GM21381 (cell line): ENCODE measurements at regions not wholly inside any gene's neighbourhood (a gene's known extent, or its start where the extent isn't known, plus 50 kb on each side); places are given as distances from the start of the nearest gene placed in this dataset.
A peak's percentile ranks its signal among the peaks of the same experiment; 100 is the strongest.
"Not testable (repeated sequence)": the region's sequence is repeated elsewhere in the genome, so short reads cannot be mapped to it uniquely, and the experiment has no call there.

ENCODE experiments used
- ATAC-seq: cut with Tn5 transposase; IDR thresholded peaks from one replicate; pipeline ENCODE4 v1.9.1; 2021; ENCODE audit warnings: mild to moderate bottlenecking, moderate library complexity; ENCODE audit not compliant: unreplicated experiment

DNA sequence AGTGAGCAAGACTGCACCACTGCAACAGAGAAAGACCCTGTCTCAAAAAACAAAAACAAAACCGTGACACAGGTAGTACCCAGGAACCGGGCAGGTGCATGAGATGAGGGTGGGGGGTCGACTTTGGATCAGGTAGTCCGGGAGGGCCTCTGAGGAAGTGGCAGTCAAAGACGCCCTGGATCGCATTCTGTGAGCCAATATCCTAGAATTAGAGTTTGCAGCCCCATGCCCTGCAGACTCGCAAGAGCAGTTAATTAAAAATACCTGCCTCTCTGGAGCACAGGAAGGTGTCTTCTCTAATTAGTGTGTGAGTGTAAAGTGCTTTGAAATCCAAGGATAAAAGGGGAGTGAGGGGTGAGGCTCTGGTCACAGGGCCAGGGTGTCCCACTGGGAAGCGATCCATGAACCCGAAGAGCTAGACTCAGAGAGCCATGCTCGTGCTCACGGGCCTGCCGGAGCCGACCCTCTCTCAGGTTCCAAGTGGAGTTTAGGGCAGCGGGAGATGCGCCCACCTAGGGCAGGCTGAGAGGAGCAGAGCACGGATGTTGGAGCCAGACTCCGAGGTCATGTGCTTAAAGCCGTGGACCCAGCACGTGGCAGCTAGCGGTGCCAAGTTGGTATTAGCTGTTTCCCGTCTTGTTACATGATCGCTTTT, 74.7 kb upstream of the PTPN1 start:
- no peak for ATAC-seq

- ATAC-seq: no peak
Measured at GRCh38 chr20:50436052-50436656, 74.0 kb upstream of the PTPN1 start.

DNA sequence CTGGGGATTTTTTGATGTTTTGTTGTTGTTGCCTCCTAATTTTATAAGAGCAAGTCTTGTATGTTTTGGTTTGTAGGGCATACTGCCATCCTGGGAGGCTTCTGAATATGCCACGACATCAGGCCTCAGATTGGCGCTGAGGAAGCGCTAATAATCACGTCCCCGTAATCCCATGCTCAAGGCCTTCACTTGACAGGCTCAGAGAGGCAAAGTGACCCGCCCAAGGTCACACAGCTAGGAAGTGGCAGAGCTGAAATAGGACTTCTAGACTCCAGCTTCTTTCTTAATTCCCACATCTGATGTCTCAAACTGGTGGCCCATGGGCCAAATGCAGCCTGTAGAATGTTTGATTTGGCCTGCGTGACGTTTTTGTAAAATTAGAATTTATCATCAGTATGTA, 73.5 kb upstream of the PTPN1 start:
- no peak for ATAC-seq

DNA sequence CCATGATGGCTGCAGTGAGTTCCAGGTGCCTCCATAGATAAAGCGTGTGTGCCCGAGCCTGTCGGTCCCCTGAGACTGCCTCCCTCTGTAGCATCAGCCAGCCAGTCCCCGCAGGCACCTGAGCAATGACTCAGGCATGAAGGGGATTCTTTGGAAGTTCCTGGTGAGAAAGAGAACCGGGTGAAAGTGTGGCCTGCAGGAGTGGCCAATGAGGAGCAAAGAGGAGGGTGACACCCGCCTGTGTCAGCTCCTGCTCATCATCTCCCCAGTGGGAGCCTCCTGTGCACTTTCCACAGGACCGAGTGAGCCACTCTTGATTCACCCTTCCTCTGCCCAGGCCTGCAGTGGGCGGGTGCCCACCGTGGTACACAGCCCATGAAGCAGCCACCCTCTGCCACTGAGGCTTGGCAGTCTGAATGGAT, 71.2 kb upstream of the PTPN1 start:
- ATAC-seq: no peak

- ATAC-seq: no peak
Measured at GRCh38 chr20:50439539-50440453, 70.4 kb upstream of the PTPN1 start.

- ATAC-seq: no peak
Measured at GRCh38 chr20:50442512-50442911, 67.7 kb upstream of the PTPN1 start.

GRCh38 chr20:50445354-50446151, 64.6 kb upstream of the PTPN1 start:
- no peak for ATAC-seq

GRCh38 chr20:50446351-50447101, 63.7 kb upstream of the PTPN1 start:
- no peak for ATAC-seq

DNA sequence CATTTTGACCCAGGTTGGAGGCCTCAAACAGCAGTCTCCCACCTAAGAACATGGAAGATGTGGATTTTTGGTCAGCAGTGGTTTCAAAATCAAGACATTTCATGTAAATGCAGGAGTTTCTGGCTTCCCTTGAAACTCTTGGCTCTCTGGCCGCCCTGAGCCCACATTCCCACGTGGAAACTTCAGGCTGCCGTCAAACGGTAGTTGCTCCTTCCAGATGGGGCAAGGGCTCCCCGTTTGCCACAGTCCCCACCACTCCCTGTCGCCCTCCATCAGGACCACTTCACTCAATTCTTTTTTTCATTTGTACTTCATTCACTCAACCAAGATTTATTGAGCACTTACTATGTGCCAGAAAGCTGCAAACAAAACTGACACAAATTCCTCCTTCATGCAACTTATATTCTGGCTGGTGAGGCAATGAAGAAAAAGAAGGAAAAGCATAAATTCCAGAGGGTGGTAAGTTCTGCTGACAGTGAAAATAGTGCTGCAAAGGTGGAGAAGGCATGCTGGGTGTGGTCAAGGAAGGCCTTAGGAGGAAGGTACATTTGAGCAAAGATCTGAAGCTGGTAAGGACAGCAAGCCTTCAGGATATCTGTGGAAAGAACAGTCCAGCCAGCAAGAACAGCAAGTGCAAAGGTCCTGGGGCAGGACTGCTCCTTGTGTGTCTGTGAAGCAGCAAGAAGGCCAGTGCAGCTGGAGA, 62.9 kb upstream of the PTPN1 start:
- no peak for ATAC-seq

- ATAC-seq: no peak
Measured at GRCh38 chr20:50447817-50448216, 62.4 kb upstream of the PTPN1 start.

DNA sequence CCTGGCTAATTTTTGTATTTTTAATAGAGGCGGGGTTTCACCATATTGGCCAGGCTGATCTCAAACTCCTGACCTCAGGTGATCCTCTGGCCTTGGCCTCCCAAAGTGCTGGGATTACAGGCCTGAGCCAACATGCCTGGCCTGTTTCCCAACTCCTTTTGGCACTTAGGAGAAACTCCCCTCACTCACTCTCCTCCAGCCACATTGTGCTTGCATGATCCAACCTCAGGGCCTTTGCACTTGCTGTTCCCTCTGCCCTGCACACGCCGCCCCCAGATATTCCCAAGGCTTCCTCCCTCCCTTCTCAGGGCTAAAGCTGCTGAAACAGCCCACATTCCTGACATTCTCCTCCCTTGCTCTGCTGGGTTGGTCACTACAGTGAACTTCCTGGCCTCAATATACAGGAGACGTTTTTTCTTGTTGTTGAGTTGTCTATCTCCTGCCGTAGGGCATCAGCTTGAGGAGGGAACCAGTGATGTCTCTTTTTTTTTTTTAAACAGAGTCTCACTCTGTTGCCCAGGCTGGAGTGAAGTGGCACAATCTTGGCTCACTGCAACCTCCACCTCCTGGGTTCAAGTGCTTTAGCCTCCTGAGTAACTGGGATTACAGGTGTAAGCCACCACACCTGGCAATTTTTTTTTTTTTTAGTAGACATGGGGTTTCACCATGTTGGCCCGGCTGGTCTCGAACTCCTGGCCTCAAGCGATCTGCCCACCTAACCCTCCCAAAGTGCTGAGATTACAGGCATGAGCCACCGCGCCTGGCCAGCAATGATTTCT, 61.4 kb upstream of the PTPN1 start:
- ATAC-seq: not testable (repeated sequence)

- peak; percentile 68 for ATAC-seq
Measured at GRCh38 chr20:50449738-50450492, 60.3 kb upstream of the PTPN1 start.

- ATAC-seq: no peak
Measured at GRCh38 chr20:50450493-50450826, 59.7 kb upstream of the PTPN1 start.

DNA sequence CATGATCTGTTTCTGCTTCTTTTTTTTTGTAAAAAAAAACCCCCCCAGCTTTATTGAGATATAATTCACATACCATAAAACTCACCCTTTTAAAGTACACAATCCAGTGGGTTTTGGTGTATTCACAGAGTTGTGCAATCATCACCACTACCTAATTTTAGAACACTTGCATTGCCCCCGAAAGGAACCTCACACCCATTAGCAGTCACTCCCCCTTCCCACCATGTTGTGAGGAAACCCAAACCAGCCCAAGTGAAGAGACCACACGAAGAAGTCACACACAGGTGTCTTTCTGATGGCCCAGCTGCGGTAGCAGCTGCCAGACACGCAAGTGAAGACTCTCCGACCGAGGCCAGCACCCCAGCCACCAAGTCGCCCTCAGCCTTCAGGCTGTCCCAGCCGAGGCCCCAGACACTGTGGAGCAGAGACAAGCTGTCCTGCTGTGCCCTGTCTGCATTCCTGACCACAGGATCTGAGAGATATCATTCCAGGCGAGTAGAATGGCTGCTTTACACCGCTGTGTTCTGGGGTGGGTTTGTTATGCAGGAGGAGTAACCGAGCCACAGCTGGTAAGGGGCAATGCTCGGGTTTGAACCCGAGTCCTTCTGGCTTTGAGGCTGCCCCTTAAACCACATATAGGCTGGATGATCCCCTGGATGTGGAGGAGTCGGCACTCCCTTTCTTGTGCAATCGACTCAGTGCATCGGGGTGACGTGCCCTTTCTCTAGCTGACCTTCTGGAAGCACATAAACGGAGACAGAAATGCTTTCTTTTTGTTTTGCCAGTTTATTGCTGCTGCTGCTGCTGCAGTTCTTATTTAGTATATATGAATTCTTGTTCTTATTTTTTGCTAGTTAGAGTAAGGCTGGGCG, 59.1 kb upstream of the PTPN1 start:
- peak; percentile 71 for ATAC-seq

- not testable (repeated sequence) for ATAC-seq
Measured at GRCh38 chr20:50451792-50452425, 58.3 kb upstream of the PTPN1 start.

- no peak for ATAC-seq
Measured at GRCh38 chr20:50453533-50454244, 56.5 kb upstream of the PTPN1 start.
